ENCODE measurements at regions not wholly inside any gene's neighbourhood (a gene's known extent, or its start where the extent isn't known, plus 50 kb on each side); places are given as distances from the start of the nearest gene placed in this dataset.

GRCh38 chrX:138938003-138938402 is 226.5 kb upstream of the FGF13 start:
- H3K9me3 ChIP-seq (ENCODE audit: low read depth): no peaks in the 10 kb centered on the region
- H3K4me1 ChIP-seq (ENCODE audit: insufficient read depth): no peaks in the 10 kb centered on the region
- no peaks in the 10 kb centered on the region for H3K36me3 ChIP-seq (replicated peaks; ENCODE audit: insufficient read depth, low read depth)
- H3K79me2 ChIP-seq: no peaks in the 10 kb centered on the region
- no peak overlapping the region for H3K4me2 ChIP-seq
- WGBS (ENCODE audit: low lambda C conversion rate, missing lambda C conversion rate): 60% methylated on average over 1 of the region's 1 CpG
- no peak for DNase-seq (ENCODE audit: low spot score)
- H3K9me2 ChIP-seq (replicated peaks; ENCODE audit: insufficient read depth): no peaks in the 10 kb centered on the region
- no peaks in the 10 kb centered on the region for H3K27me3 ChIP-seq
- no peaks in the 10 kb centered on the region for H4K20me1 ChIP-seq (ENCODE audit: insufficient read depth, poor library complexity, severe bottlenecking)
- no peak overlapping the region for H2AFZ ChIP-seq
- no peak overlapping the region for H3K4me3 ChIP-seq
- H3K27ac ChIP-seq: no peak overlapping the region
- no peak for TF ChIP-seq EZH2phosphoT487 (IDR thresholded peaks at IDR 0.05; ENCODE audit: low read depth, severe bottlenecking, unreplicated experiment)
- no peak for TF ChIP-seq CTCF (IDR thresholded peaks at IDR 0.05; ENCODE audit: poor library complexity)
- no peak for TF ChIP-seq EZH2 (IDR thresholded peaks at IDR 0.05; ENCODE audit: borderline replicate concordance)

GRCh38 chrX:138931212-138931611 is 219.7 kb upstream of the FGF13 start:
- no peak for TF ChIP-seq EZH2phosphoT487 (IDR thresholded peaks at IDR 0.05; ENCODE audit: low read depth, severe bottlenecking, unreplicated experiment)
- 64% methylated on average over 2 of the region's 2 CpGs for WGBS (ENCODE audit: low lambda C conversion rate, missing lambda C conversion rate)

GRCh38 chrX:138930583-138930945 is 219.0 kb upstream of the FGF13 start:
- Histone ChIP-seq H3K9me3 (ENCODE audit: low read depth) (no peaks in the 10 kb centered on the region), H3K4me2 (no peak overlapping the region), H3K36me3 (replicated peaks; ENCODE audit: insufficient read depth, low read depth) (no peaks in the 10 kb centered on the region), H2AFZ (no peak overlapping the region), H4K20me1 (ENCODE audit: insufficient read depth, poor library complexity, severe bottlenecking) (no peaks in the 10 kb centered on the region), H3K9me2 (replicated peaks; ENCODE audit: insufficient read depth) (no peaks in the 10 kb centered on the region), H3K4me3 (no peak overlapping the region), H3K79me2 (no peaks in the 10 kb centered on the region), H3K27me3 (no peaks in the 10 kb centered on the region), H3K4me1 (ENCODE audit: insufficient read depth) (no peaks in the 10 kb centered on the region), H3K27ac (peak overlapping the region; percentile 33)
- 73% methylated on average over 4 of the region's 4 CpGs for WGBS (ENCODE audit: low lambda C conversion rate, missing lambda C conversion rate)
- no peak for DNase-seq (ENCODE audit: low spot score)
- TF ChIP-seq EZH2phosphoT487 (IDR thresholded peaks at IDR 0.05; ENCODE audit: low read depth, severe bottlenecking, unreplicated experiment) (no peak), CTCF (IDR thresholded peaks at IDR 0.05; ENCODE audit: poor library complexity) (no peak), EZH2 (IDR thresholded peaks at IDR 0.05; ENCODE audit: borderline replicate concordance) (no peak)

More at GRCh38 chrX:138931212-138931611, 219.7 kb upstream of the FGF13 start:
- Histone ChIP-seq H3K36me3 (replicated peaks; ENCODE audit: insufficient read depth, low read depth) (no peaks in the 10 kb centered on the region), H3K4me3 (no peak overlapping the region), H3K79me2 (no peaks in the 10 kb centered on the region), H3K4me1 (ENCODE audit: insufficient read depth) (no peaks in the 10 kb centered on the region), H2AFZ (no peak overlapping the region), H3K9me3 (ENCODE audit: low read depth) (no peaks in the 10 kb centered on the region), H4K20me1 (ENCODE audit: insufficient read depth, poor library complexity, severe bottlenecking) (no peaks in the 10 kb centered on the region), H3K27me3 (no peaks in the 10 kb centered on the region), H3K27ac (no peak overlapping the region), H3K9me2 (replicated peaks; ENCODE audit: insufficient read depth) (no peaks in the 10 kb centered on the region), H3K4me2 (no peak overlapping the region)
- no peak for DNase-seq (ENCODE audit: low spot score)

- TF ChIP-seq EZH2phosphoT487 (IDR thresholded peaks at IDR 0.05; ENCODE audit: low read depth, severe bottlenecking, unreplicated experiment) (no peak), CTCF (IDR thresholded peaks at IDR 0.05; ENCODE audit: poor library complexity) (no peak), EZH2 (IDR thresholded peaks at IDR 0.05; ENCODE audit: borderline replicate concordance) (no peak)
- 47% methylated on average over 4 of the region's 4 CpGs for WGBS (ENCODE audit: low lambda C conversion rate, missing lambda C conversion rate)
- Histone ChIP-seq H3K4me1 (ENCODE audit: insufficient read depth) (no peaks in the 10 kb centered on the region), H4K20me1 (ENCODE audit: insufficient read depth, poor library complexity, severe bottlenecking) (no peaks in the 10 kb centered on the region), H3K4me2 (no peak overlapping the region), H3K36me3 (replicated peaks; ENCODE audit: insufficient read depth, low read depth) (no peaks in the 10 kb centered on the region), H3K79me2 (no peaks in the 10 kb centered on the region), H3K27me3 (no peaks in the 10 kb centered on the region), H3K9me3 (ENCODE audit: low read depth) (no peaks in the 10 kb centered on the region), H3K4me3 (no peak overlapping the region), H2AFZ (no peak overlapping the region), H3K9me2 (replicated peaks; ENCODE audit: insufficient read depth) (no peaks in the 10 kb centered on the region), H3K27ac (peak overlapping the region; percentile 33)
- no peak for DNase-seq (ENCODE audit: low spot score)
These were observed 218.5 kb upstream of the FGF13 start for GRCh38 chrX:138929926-138930582.
